Panc1 (cell line): ENCODE measurements at regions not wholly inside any gene's neighbourhood (a gene's known extent, or its start where the extent isn't known, plus 50 kb on each side); places are given as distances from the start of the nearest gene placed in this dataset.

Source experiments
- CTCF ChIP-seq: fragments of 450-650 bp; IDR thresholded peaks from 2 replicates; pipeline ENCODE4 v1.5.1; 2017; ENCODE audit warnings: mild to moderate bottlenecking
- POLR2AphosphoS5 ChIP-seq: IDR thresholded peaks from 2 replicates; pipeline ENCODE4 v1.6.1; 2012; ENCODE audit warnings: mild to moderate bottlenecking, low read depth, low read length, moderate library complexity
- SIN3A ChIP-seq: IDR thresholded peaks from 2 replicates; pipeline ENCODE4 v1.6.1; 2012; ENCODE audit warnings: low read depth, mild to moderate bottlenecking, low read length, moderate library complexity, borderline replicate concordance; ENCODE audit not compliant: insufficient read depth

- TF ChIP-seq CTCF = no peak
- no peak for TF ChIP-seq POLR2AphosphoS5
- TF ChIP-seq SIN3A = no peak
Measured at GRCh38 chr9:106718936-106719335, 144.0 kb upstream of the ZNF462 start.
